ENCODE measurements at regions not wholly inside any gene's neighbourhood (a gene's known extent, or its start where the extent isn't known, plus 50 kb on each side); places are given as distances from the start of the nearest gene placed in this dataset.
"Not testable (repeated sequence)": the region's sequence is repeated elsewhere in the genome, so short reads cannot be mapped to it uniquely, and the experiment has no call there.

DNA sequence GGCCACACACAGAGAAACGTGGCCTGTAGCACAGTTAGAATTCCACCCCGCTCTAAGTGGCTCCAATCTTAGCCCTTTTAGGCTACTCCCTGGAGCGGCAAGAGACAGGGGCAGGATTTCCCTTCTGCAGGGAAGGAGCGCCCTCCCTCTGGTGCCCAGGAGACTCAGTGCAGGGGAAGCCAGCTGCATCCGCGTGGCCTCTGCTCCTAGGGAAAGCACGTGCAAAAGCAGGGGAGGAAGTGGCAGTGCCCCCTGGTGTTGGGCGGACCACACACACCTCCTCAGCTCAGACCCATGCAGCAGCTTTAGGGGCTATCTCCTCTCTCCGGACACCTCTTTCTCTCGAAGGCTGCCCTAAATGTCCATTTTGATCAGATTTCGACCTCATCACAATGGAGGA lies 50.0 kb downstream of the SPRING1 start:
- DNase-seq, result no peak

DNA sequence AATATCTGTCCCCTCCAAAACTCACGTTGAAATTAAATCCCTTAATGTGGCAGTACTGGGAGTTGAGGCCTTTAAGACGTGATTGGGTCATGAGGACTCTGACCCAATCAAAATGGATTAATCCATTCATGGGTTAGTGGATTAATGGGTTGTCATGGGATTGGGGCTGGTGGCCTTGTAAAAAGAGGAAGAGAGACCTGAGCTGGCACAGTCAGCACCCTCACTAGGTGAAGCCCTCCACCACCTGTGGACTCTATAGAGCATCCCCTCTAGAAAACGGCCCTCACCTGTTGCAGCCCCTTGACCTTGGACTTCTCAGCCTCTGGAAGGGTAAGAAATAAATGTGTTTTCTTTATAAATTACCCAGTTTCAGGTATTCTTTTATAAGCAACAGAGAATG lies 53.0 kb downstream of the SPRING1 start:
- DNase-seq, result no peak

DNA sequence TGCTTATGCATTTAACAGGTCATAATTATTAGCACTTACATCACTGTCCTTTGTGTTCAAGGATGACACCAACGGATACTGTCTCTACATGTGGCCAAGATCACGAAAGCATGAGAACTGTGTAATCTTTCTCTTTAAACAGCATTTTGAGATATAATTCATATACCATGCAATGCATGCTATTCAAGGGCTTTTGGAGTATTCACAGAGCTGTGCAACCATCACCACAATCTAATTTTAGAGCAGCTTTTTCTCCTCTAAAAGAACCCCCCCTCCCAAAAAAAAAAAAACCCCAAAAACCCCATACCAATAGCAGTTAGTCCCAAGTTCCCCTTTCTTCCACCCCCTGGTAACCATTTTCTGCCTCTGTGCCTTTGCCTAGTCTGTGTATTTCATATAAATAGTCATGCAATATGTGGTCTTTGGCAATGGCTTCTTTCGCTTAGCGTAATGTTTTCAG lies 60.6 kb downstream of the SPRING1 start:
- DNase-seq, result no peak

DNA sequence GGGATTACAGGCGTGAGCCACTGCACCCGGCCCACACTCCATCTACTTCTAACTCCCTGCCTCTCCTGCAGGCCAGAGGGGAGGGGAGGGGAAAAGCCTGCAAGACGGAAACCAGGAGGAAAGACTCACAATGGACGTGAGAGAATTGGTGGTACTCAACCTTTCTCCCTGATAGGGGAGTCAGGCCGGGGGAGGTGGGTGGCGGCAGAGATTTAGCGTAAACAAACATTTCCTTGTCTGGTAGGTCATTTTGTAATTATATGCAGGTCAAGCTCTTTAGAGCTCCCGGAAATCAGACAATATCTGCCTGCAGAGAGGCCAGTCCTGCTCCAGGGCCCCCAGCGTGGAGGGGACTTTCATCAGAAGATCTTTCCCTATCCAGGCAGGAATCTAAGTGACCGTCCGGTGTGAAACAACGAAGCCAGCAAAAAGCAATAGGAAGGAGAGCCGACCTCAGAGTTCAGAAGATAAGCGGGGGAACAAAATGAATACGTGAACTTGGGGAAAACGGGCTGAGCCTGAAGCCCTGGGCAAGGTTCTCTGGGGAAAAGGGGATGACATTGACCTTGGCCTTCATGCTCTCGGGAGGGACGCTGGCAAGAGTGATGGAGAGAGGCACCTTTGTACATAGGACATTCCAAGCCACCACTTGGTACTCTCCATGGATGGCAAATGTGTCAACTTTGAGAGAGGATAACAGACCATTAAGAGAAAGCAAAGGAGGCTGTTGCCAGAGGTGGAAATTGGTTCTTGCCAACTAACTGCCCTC lies 62.3 kb downstream of the SPRING1 start:
- no peak for DNase-seq

DNA sequence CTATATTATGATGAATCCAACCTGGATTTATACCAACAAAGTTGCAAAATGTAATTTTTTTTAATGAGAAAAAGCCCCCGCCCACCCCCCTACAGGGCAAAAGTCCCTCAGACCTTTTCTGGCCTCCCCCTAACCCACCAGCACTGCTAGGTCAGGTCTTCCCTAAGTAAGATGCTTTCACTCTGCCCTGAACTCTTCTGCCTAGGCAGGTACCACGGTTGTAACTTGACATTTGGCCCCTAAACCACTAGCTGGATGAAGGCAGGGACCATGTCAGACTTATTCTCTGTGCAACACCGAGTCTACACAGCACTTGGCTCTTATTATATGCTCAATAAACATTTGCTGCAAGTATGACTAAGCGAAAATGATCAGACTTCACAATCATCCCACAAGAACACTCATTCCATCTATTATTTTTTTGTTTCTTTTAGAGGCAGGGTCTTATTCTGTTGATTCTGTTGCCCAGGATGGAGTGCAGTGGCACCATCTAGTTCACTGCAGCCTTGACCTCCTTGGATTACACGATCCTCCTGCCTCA lies 63.2 kb downstream of the SPRING1 start:
- DNase-seq, result no peak

DNA sequence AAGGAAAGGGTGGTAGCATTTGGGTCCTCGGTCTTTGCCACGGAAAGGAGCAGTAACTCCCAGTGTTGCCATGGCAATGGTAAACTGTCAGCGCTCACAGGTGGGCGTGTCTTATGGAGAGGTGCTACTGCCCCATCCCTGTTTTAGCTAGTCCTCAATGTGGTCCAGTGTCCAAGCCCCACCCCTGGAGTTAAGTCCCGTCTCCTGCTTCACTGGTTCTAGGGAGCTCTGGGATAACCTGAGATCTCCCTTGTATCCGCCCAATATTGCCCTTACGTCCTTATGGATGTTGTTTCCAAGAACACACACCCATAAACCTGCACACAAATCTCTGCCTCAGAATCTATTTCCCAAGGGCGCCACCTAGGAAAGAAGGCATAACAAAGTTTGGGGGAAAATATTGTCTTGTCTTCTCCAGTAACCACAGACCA lies 64.2 kb downstream of the SPRING1 start:
- no peak for DNase-seq

DNA sequence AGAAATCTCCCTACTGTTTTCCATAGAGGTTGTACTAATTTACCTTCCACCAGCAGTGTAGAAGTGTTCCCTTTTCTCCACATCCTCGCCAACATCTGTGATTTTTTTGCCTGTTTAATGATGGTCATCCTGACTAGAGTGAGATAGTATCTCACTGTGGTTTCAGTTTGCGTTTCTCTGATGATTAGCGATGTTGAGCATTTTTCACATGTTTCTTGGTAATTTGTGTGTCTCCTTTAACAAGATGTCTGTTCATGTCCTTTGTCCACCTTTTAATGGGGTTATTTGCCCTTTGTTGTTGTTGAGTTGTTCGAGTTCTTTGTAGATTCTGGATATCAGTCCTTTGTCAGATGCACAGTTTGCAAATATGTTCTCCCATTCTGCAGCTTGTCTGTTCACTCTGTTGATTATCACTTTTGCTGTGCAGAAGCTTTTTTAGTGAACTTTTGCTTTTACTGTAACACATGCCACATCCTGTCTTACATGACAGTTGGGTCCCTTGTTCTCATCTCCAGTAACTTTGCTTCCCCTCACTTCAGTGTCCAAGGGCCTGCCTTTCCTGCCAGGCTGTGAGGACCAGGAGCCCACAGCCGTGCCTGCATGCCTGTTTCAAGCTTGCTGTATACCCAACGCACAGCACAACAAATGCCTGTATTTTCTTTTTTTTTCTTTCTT lies 64.9 kb downstream of the SPRING1 start:
- DNase-seq, result no peak

DNA sequence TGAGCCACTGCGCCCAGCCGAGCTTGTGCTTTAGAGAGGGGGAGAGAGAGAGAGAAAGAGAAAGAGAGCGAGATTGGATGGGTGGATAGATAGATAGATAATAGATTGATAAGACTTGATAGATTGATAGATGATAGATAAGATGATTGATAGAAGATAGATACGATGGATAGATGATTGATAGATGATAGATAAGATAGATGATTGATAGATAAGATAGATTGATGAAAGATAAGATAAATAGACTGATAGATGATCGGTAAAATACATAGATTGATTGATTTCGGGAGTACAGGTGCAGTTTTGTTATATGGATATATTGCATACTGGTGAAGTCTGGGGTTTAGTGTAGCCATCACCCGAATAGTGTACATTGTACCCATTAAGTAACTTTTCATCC lies 65.9 kb downstream of the SPRING1 start:
- no peak for DNase-seq

DNA sequence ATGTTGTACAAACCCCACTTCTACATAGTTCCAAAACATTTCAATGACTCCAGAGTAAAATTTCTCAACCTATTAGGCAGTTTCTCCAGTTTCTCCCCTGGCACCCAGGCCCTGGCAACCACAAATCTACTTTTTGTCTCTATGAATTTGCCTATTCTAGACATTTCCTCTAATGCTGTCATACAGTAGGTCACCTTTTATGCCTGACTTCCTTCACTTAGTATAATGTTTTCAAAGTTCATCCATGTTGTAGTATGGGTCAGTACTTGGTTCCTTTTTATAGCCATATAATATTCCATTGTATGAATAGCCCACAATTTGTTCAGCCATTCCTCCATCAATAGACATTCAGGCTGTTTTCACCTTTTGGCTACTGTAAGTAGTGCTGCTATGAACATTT lies 67.0 kb downstream of the SPRING1 start:
- no peak for DNase-seq

DNA sequence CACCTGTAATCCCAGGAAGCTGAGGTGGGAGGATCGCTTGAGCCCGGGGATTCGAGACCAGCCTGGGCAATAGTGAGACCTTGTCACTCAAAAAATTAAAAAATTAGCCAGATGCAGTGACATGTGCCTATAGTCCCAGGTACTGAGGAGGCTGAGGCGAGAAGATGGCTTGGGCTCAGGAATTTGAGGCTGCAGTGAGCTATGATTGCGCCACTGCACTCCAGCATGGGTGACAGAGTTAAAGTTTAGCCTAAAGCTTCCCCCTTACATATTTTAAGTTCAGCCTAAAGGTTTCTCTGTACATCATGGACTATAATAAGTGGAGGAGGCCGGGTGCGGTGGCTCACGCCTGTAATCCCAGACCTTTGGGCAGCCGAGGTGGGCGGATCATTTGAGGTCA lies 70.1 kb downstream of the SPRING1 start:
- no peak for DNase-seq

DNA sequence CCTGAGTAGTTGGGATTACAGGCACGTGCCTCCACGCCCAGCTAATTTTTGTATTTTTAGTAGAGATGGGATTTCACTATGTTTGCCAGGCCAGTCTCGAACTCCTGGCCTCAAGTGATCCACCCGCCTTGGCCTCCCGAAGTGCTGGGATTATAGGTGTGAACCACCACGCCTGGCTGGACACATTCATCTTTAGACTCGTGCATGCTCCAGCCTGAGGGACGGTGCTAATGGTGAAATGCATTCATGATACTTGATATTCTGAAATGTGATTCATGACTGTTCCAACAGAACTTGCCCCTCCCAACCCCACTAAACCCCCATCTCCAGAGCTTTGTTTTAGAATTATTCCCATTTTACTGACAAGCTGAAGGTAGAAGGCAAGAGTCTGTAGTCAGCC lies 71.0 kb downstream of the SPRING1 start:
- not testable (repeated sequence) for DNase-seq

DNA sequence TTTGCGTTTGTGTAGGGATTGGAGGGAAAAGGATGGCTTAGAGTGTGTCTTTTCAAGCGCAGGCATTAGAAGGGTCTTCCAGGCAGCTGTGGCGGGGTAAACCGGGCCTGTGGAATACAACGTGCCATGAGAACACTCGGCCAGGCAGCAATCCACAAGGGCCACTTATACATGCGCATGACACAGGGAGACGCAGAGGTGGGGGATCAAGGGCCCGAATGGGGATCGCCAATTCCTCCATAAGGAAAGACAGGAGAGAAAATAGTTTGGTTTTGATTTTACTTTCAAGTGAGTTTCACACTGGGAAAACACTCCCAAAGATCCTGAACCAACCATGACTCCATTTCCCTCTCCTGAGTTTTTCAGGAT lies 71.6 kb downstream of the SPRING1 start:
- DNase-seq, result no peak

DNA sequence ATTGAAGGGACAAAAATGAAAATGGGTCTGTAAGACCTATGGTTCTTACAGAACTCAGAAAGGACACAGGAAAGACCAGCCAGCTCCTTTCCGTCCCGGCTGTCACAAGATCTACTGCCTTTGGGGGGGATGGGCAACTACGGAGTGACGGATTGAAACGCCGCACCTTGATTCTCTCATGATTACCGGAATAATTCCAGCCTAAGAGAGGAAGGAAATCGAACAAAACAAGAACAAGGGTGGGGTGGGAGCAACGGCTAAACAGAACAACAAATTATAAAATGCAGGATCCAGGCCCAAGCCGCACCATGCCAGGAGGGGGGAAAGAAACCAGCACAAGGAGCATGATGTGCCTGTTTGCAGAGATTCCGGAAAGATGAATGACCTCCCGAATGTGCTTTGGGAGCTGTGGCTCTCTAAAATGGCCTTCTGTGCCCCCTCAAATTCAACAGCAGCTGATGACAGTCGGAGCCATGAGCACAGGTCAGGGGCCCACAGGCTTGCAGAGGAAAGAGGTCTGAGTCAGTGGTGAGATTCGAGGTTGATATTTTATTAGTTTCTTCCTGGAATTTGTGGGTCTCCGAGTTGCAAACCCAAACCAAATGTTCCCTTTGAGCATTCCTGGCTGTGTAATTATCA lies 72.1 kb downstream of the SPRING1 start:
- DNase-seq, result no peak

DNA sequence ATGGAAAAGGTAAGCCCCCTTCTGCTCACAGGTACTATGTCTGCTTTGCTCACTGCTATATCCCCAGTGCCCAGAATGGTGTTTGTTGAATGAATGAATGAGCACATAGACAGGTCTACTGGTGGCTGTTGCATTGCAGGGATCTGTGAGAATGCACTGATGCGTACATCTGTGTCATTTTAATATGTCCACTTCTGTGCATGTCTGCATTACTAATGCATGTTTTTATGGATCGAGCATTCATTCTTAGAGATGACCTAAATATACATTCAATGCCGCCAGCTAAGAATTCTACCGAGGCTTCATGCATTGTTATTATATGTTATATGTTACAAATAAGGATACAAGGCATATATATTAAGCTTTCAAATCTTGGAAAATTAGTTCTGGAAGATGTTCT lies 73.8 kb downstream of the SPRING1 start:
- no peak for DNase-seq

DNA sequence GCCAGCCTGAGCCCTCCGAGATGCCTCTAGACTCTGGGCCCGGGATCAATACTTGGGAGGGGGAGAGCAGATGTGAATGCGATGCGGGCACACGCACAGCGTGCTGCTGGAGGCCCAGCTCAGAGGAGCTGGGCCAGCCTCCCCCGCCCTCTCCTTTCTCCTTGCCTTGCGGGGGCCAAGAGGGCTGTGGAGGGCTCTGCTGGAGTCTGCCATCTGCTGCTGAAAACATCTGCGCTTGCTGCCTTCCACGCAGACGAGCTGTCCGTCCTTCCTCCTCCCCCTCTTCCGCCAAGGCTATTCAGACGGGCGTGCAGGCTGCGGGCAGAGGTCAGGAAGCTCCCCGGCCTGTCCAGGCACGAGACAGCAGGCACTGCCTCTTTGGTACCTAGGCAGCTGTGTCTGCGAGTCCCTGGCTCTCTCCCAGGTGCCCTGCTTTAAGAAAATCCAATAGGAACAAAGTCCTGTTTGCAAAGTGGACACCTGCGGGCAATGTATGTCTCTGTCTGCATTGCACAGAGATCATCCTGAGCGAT lies 75.2 kb downstream of the SPRING1 start:
- DNase-seq, result peak; percentile 67

DNA sequence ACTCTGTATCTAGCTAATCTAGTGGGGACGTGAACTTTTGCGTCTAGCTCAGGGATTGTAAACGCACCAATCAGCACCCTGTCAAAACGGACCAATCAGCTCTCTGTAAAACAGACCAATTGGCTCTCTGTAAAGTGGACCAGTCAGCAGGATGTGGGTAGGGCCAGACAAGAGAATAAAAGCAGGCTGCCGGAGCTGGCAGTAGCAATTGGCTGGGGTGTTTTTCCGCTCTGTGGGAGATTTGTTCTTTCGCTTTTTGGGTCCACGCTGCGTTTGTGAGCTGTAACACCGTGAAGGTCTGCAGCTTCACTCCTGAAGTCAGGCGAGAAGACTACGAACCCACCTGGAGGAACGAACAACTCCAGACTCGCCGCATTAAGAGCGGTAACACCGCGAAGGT lies 76.5 kb downstream of the SPRING1 start:
- no peak for DNase-seq

DNA sequence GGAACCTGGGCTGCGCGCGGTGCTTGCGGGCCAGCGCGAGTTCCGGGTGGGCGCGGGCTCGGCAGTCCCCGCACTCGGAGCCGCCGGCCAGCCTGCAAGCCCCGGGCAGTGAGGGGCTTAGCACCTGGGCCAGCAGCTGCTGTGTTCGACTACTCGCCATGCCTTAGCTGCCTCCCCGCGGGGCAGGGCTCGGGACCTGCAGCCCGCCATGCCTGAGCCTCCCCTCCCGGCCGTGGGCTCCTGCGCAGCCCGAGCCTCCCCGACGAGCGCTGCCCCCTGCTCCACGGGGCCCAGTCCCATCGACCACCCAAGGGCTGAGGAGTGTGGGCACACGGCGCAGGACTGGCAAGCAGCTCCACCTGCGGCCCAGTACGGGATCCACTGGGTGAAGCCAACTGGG lies 77.1 kb downstream of the SPRING1 start:
- not testable (repeated sequence) for DNase-seq

DNA sequence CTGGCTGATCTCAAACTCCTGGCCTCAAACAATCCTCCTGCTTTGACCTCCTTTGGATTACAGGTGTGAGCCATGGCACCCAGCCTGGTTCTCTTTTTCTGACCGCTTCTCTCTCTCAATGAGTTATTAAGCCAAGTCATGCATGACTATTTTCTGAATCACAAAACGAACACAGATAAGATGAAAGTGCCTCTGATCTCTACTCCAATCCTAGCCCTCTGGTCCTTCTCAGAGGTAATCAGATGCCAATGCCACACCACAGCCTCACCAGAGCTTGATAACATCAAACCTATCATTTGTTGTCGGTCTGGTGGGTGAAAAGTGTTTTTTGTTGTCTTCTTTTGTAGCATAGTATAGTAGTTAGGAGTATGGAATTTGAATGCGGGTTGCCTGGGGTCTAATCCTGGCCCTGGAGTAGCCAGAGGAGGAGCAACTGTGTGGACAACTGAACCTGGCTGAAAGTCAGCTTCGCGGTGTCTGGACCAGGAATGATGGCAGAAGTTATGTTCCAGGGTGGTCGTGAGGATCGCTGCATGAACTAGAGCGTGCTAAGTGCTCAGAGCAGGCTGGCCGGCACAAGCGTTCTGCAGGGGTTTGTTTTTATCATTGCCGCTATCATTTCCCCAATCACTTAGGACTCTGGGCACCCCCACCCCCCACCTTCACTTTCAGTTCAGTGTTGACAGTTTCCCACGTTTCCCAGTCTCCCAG lies 77.9 kb downstream of the SPRING1 start:
- no peak for DNase-seq

DNA sequence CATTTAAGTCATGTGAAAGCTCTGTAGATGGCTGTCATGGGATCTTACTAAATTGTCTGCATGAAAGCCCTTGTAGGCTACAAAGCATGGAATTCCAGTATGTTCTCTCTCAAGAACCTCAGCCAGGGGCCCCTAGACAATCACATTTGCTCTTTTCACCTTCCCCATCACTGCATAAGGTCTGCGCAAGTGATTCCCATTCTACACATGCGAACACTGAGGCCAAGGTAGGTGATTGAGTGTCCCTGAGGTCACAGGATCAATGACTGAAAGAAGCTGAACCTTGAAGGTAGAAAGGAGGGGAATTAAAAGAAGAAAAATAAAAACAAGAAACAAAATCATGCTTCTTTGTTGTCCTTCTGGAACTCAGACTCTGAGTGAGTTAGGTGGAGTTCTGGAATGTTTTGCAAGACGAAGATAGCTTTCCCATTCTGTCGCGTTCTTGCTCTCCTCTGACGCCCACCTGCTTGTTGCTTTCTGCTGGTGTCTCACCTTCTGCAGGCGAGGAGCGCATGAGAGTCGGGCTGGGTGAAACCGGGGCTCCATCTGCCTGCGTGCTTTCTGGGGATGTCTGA lies 79.9 kb downstream of the SPRING1 start:
- no peak for DNase-seq

DNA sequence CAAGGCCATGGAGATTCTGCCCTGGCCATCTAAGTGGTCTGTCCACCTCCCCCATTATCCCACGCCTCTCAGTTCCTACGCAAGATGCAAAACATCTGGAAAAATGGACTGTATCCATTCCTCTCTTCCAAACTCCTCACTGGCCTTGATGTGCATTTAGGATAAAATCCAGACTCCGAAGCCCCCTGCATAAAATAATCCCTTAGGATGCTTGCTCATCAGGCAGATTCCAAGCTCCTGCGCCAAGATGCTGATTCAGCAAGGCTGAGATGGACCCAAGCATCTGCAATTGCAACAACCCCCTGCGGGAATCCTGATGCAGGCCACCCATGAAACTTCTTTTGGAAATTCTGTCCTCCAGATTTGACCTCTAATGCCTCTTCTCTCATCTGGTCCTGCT lies 81.6 kb downstream of the SPRING1 start:
- no peak for DNase-seq

DNA sequence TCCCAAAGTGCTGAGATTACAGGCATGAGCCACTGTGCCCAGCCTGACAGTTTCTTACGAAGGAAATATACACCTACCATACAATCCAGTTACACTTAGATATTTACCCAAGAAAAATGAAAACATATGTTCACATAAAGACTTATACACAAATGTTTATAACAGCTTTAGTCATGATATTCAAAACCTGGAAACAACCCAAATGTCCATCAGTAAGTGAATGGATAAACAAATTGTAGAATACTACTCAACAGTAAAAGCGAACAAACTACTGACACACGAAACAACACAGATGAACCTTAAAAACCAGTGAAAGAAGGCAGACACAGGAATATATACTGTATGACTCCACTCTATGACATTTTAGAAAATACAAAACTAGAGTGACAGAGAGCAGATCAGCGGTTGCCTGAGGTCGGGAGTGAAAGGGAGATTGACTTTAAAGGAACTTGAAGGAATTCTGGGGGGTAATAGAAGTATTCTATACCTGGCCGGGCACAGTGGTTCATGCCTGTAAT lies 83.6 kb downstream of the SPRING1 start:
- DNase-seq, result no peak

DNA sequence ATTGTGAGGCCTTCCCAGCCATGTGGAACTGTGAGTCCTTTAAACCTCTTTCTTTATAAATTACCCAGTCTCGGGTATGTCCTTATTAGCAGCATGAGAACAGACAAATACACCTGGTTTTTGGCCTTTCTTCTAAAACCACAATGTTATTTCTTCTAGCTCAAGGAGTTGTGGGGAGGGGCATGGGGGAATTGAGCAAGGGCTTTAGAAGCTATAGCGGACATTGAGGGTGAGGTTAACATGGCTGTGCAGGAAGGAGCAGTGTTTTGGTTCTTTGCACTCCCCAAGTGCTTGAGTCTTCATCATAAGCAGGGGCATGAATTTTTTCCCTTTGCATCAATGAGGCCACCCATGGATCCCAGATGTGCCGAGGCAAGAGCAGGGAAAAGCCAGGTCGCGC lies 86.8 kb downstream of the SPRING1 start:
- no peak for DNase-seq
